ENCODE measurements at regions not wholly inside any gene's neighbourhood (a gene's known extent, or its start where the extent isn't known, plus 50 kb on each side); places are given as distances from the start of the nearest gene placed in this dataset.

DNA sequence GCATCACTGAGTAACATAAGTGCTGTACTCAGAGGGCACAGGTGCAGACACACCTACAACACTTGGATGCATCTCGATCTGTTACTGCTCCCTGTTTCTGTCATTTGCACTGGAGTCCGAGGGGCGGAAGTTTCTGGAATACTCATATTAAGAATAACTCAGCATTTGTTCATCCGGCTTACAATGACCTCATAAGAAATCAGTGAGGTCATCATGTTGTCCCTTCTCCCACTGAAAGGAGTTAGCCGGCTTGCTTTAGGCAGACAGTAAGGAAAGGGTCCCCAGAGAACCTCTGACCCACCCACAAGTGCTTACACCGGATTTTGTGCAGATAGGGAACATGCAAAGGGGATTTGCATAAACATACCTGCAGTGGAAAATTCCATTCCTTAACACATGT, 344.7 kb downstream of the HAPSTR1 start:
- Histone ChIP-seq H3K36me3 (replicated peaks in 1 of 2; ENCODE audit: control insufficient read depth in 2 of 2, insufficient read depth in 2 of 2, low read length in 2 of 2) (no peaks in the 10 kb centered on the region), H3K23ac (ENCODE audit: low read depth, low read length, poor library complexity) (no peak overlapping the region), H3K4ac (ENCODE audit: low read length) (no peak overlapping the region), H3K9me3 (replicated peaks in 1 of 2; ENCODE audit: control insufficient read depth in 2 of 2, insufficient read depth in 1 of 2, low read depth in 1 of 2, low read length in 2 of 2) (no peaks in the 10 kb centered on the region), H3K9ac (ENCODE audit: low read depth, low read length, poor library complexity) (no peak overlapping the region), H3K4me2 (ENCODE audit: insufficient read depth, low read length, poor library complexity, severe bottlenecking) (no peak overlapping the region), H2BK12ac (ENCODE audit: low read length) (no peak overlapping the region), H3K18ac (ENCODE audit: low read length) (no peak overlapping the region), H3K4me1 (ENCODE audit: control insufficient read depth in 2 of 2, insufficient read depth in 1 of 2, low read depth in 1 of 2, low read length in 2 of 2) (peaks cover 0 to 3% of the 10 kb centered on the region in 2 donors), H4K91ac (ENCODE audit: low read depth, low read length, poor library complexity) (no peak overlapping the region), H3K27me3 (ENCODE audit: control insufficient read depth in 3 of 3, insufficient read depth in 3 of 3, low read depth in 1 of 3, low read length in 3 of 3) (no peaks in the 10 kb centered on the region), H3K14ac (ENCODE audit: low read length) (no peak overlapping the region), H2BK120ac (ENCODE audit: low read depth, low read length) (no peak overlapping the region), H3K27ac (replicated peaks; ENCODE audit: low read length) (no peak overlapping the region), H2BK5ac (ENCODE audit: low read length) (no peak overlapping the region), H2AFZ (ENCODE audit: low read length) (no peak overlapping the region), H3K79me1 (ENCODE audit: low read depth, low read length) (no peaks in the 10 kb centered on the region), H3K4me3 (ENCODE audit: low read length in 2 of 2) (no peak overlapping the region), H2BK15ac (ENCODE audit: low read length) (no peak overlapping the region), H2AK5ac (ENCODE audit: low read depth, low read length) (no peak overlapping the region), H4K8ac (ENCODE audit: low read depth, low read length) (no peak overlapping the region)
- no CpG with 5 or more reads among the region's 6 CpGs for WGBS, 2 donors (ENCODE audit: extremely low coverage in 2 of 2, insufficient read length in 2 of 2, insufficient replicate concordance in 1 of 2)
- DNase-seq (ENCODE audit: low spot score) = no peak

DNA sequence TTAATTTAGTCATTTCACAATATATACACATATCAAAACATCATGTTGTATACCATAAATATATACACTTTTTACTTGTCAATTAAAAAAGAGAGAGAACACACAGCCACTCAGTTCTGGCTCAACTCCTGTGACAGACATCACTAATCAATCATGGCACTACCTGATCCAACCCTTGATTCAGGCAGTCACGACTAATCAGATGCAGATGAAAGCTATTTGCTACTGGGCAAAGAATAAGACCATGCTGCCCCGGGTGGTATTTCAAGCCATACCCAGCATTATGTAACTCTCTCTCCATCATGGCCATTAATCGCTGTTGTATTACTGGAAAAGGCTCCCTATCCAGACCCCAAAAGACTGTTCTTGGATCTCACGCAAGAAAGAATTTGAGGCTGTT, 345.7 kb downstream of the HAPSTR1 start:
- DNase-seq (ENCODE audit: low spot score) = no peak
- no peak overlapping the region for H3K14ac ChIP-seq (ENCODE audit: low read length)
- H3K4me1 ChIP-seq (ENCODE audit: control insufficient read depth in 2 of 2, insufficient read depth in 1 of 2, low read depth in 1 of 2, low read length in 2 of 2) = peaks cover 0 to 3% of the 10 kb centered on the region in 2 donors
- WGBS, 2 donors (ENCODE audit: extremely low coverage in 2 of 2, insufficient read length in 2 of 2, insufficient replicate concordance in 1 of 2) = no CpG with 5 or more reads among the region's 4 CpGs
- H2BK5ac ChIP-seq (ENCODE audit: low read length) = no peak overlapping the region
- no peak overlapping the region for H4K8ac ChIP-seq (ENCODE audit: low read depth, low read length)
- no peak overlapping the region for H2BK12ac ChIP-seq (ENCODE audit: low read length)
- no peaks in the 10 kb centered on the region for H3K27me3 ChIP-seq (ENCODE audit: control insufficient read depth in 3 of 3, insufficient read depth in 3 of 3, low read depth in 1 of 3, low read length in 3 of 3)
- H3K79me1 ChIP-seq (ENCODE audit: low read depth, low read length) = no peaks in the 10 kb centered on the region
- no peak overlapping the region for H3K4me2 ChIP-seq (ENCODE audit: insufficient read depth, low read length, poor library complexity, severe bottlenecking)
- H2BK120ac ChIP-seq (ENCODE audit: low read depth, low read length) = no peak overlapping the region
- H2BK15ac ChIP-seq (ENCODE audit: low read length) = no peak overlapping the region
- H2AK5ac ChIP-seq (ENCODE audit: low read depth, low read length) = no peak overlapping the region
- no peaks in the 10 kb centered on the region for H3K36me3 ChIP-seq (replicated peaks in 1 of 2; ENCODE audit: control insufficient read depth in 2 of 2, insufficient read depth in 2 of 2, low read length in 2 of 2)
- H3K9ac ChIP-seq (ENCODE audit: low read depth, low read length, poor library complexity) = no peak overlapping the region
- no peak overlapping the region for H3K18ac ChIP-seq (ENCODE audit: low read length)
- H3K4me3 ChIP-seq (ENCODE audit: low read length in 2 of 2) = no peak overlapping the region
- no peaks in the 10 kb centered on the region for H3K9me3 ChIP-seq (replicated peaks in 1 of 2; ENCODE audit: control insufficient read depth in 2 of 2, insufficient read depth in 1 of 2, low read depth in 1 of 2, low read length in 2 of 2)
- peak overlapping the region; percentile 11 for H2AFZ ChIP-seq (ENCODE audit: low read length)
- no peak overlapping the region for H3K27ac ChIP-seq (replicated peaks; ENCODE audit: low read length)
- H4K91ac ChIP-seq (ENCODE audit: low read depth, low read length, poor library complexity) = no peak overlapping the region
- H3K4ac ChIP-seq (ENCODE audit: low read length) = no peak overlapping the region
- H3K23ac ChIP-seq (ENCODE audit: low read depth, low read length, poor library complexity) = no peak overlapping the region

DNA sequence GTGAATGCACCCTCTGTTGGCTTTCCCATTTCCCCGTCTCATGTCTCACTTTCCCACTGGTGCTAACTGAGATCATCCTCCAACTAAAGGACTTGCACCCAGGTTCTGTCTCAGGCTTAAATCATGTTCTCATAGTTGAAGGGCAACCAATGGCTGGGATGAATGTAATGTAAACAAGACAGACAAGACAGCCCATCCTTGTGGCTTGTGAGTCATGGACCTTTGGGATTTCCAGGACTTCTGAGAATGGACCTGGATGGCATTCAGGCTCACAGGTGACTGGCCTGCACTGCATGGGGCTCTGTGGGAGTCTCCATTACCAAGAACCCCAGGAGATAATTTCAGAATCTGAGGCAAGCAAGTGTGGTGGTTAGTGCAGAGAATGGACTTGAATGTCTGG, 347.5 kb downstream of the HAPSTR1 start:
- no peak overlapping the region for H2AK5ac ChIP-seq (ENCODE audit: low read depth, low read length)
- no peak overlapping the region for H2BK120ac ChIP-seq (ENCODE audit: low read depth, low read length)
- no CpG with 5 or more reads among the region's 1 CpG for WGBS, 2 donors (ENCODE audit: extremely low coverage in 2 of 2, insufficient read length in 2 of 2, insufficient replicate concordance in 1 of 2)
- no peak overlapping the region for H2BK5ac ChIP-seq (ENCODE audit: low read length)
- no peak for DNase-seq (ENCODE audit: low spot score)
- no peak overlapping the region for H2AFZ ChIP-seq (ENCODE audit: low read length)
- no peak overlapping the region for H4K91ac ChIP-seq (ENCODE audit: low read depth, low read length, poor library complexity)
- H3K27ac ChIP-seq (replicated peaks; ENCODE audit: low read length) = no peak overlapping the region
- no peak overlapping the region for H4K8ac ChIP-seq (ENCODE audit: low read depth, low read length)
- no peaks in the 10 kb centered on the region for H3K9me3 ChIP-seq (replicated peaks in 1 of 2; ENCODE audit: control insufficient read depth in 2 of 2, insufficient read depth in 1 of 2, low read depth in 1 of 2, low read length in 2 of 2)
- H3K9ac ChIP-seq (ENCODE audit: low read depth, low read length, poor library complexity) = no peak overlapping the region
- H3K79me1 ChIP-seq (ENCODE audit: low read depth, low read length) = no peaks in the 10 kb centered on the region
- no peak overlapping the region for H2BK12ac ChIP-seq (ENCODE audit: low read length)
- H3K4me1 ChIP-seq (ENCODE audit: control insufficient read depth in 2 of 2, insufficient read depth in 1 of 2, low read depth in 1 of 2, low read length in 2 of 2) = peaks cover 0 to 3% of the 10 kb centered on the region in 2 donors
- H2BK15ac ChIP-seq (ENCODE audit: low read length) = no peak overlapping the region
- no peak overlapping the region for H3K4me2 ChIP-seq (ENCODE audit: insufficient read depth, low read length, poor library complexity, severe bottlenecking)
- H3K27me3 ChIP-seq (ENCODE audit: control insufficient read depth in 3 of 3, insufficient read depth in 3 of 3, low read depth in 1 of 3, low read length in 3 of 3) = no peaks in the 10 kb centered on the region
- H3K36me3 ChIP-seq (replicated peaks in 1 of 2; ENCODE audit: control insufficient read depth in 2 of 2, insufficient read depth in 2 of 2, low read length in 2 of 2) = no peaks in the 10 kb centered on the region
- no peak overlapping the region for H3K18ac ChIP-seq (ENCODE audit: low read length)
- H3K23ac ChIP-seq (ENCODE audit: low read depth, low read length, poor library complexity) = no peak overlapping the region
- no peak overlapping the region for H3K4ac ChIP-seq (ENCODE audit: low read length)
- no peak overlapping the region for H3K14ac ChIP-seq (ENCODE audit: low read length)
- no peak overlapping the region for H3K4me3 ChIP-seq (ENCODE audit: low read length in 2 of 2)

DNA sequence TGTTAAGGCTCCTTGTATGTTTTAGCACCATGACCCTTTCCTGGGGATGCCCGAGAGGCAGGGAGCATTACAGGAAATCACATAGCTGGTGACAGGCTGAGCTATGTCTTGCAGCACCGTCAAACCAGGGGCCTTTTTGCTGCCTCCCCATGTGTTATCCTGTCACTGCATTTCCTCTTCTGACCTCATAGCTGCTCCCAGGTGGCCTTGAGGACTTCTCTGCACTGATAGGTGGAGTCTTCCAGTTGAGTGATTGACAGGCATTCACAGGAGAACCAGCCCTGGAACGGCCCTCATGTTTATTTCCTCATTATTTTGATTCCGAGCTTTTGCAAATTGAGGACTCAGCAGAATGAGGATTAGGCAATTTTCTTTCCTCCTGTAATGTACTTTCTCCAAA, 349.6 kb downstream of the HAPSTR1 start:
- Histone ChIP-seq H3K27me3 (ENCODE audit: control insufficient read depth in 3 of 3, insufficient read depth in 3 of 3, low read depth in 1 of 3, low read length in 3 of 3) (no peaks in the 10 kb centered on the region), H3K4me2 (ENCODE audit: insufficient read depth, low read length, poor library complexity, severe bottlenecking) (no peak overlapping the region), H3K9ac (ENCODE audit: low read depth, low read length, poor library complexity) (no peak overlapping the region), H2AFZ (ENCODE audit: low read length) (no peak overlapping the region), H3K23ac (ENCODE audit: low read depth, low read length, poor library complexity) (no peak overlapping the region), H2BK12ac (ENCODE audit: low read length) (no peak overlapping the region), H3K18ac (ENCODE audit: low read length) (peak overlapping the region; percentile 36), H3K4ac (ENCODE audit: low read length) (no peak overlapping the region), H2BK15ac (ENCODE audit: low read length) (no peak overlapping the region), H4K8ac (ENCODE audit: low read depth, low read length) (no peak overlapping the region), H3K4me3 (ENCODE audit: low read length in 2 of 2) (no peak overlapping the region), H4K91ac (ENCODE audit: low read depth, low read length, poor library complexity) (no peak overlapping the region), H3K27ac (replicated peaks; ENCODE audit: low read length) (no peak overlapping the region), H3K79me1 (ENCODE audit: low read depth, low read length) (no peaks in the 10 kb centered on the region), H3K36me3 (replicated peaks in 1 of 2; ENCODE audit: control insufficient read depth in 2 of 2, insufficient read depth in 2 of 2, low read length in 2 of 2) (no peaks in the 10 kb centered on the region), H3K9me3 (replicated peaks in 1 of 2; ENCODE audit: control insufficient read depth in 2 of 2, insufficient read depth in 1 of 2, low read depth in 1 of 2, low read length in 2 of 2) (no peaks in the 10 kb centered on the region), H2BK5ac (ENCODE audit: low read length) (no peak overlapping the region), H2AK5ac (ENCODE audit: low read depth, low read length) (no peak overlapping the region), H2BK120ac (ENCODE audit: low read depth, low read length) (no peak overlapping the region), H3K14ac (ENCODE audit: low read length) (no peak overlapping the region), H3K4me1 (ENCODE audit: control insufficient read depth in 2 of 2, insufficient read depth in 1 of 2, low read depth in 1 of 2, low read length in 2 of 2) (peaks cover 0 to 3% of the 10 kb centered on the region in 2 donors)
- no CpG with 5 or more reads among the region's 4 CpGs for WGBS, 2 donors (ENCODE audit: extremely low coverage in 2 of 2, insufficient read length in 2 of 2, insufficient replicate concordance in 1 of 2)
- DNase-seq (ENCODE audit: low spot score) = no peak

Data from neuronal stem cell (in vitro differentiated cells).